ENCODE measurements at regions not wholly inside any gene's neighbourhood (a gene's known extent, or its start where the extent isn't known, plus 50 kb on each side); places are given as distances from the start of the nearest gene placed in this dataset.

GRCh38 chr6:164183556-164184123, 769.1 kb downstream of the QKI start:
- DNase-seq (no peak), ATAC-seq (no peak)
- Mint-ChIP-seq H3K4me3 (no peak overlapping the region), H3K27me3 (peaks cover 4% of the 10 kb centered on the region), H3K36me3 (ENCODE audit: low read depth) (no peaks in the 10 kb centered on the region), H3K27ac (no peak overlapping the region), H3K4me1 (no peaks in the 10 kb centered on the region)
- H3K9me3 ChIP-seq (ENCODE audit: control insufficient read depth, low read length, poor library complexity, severe bottlenecking), result no peaks in the 10 kb centered on the region

GRCh38 chr6:164178679-164179332, 764.3 kb downstream of the QKI start:
- no peak overlapping the region for H3K4me3 Mint-ChIP-seq

GRCh38 chr6:164169355-164169754, 754.8 kb downstream of the QKI start:
- ATAC-seq, result no peak

More at GRCh38 chr6:164178679-164179332, 764.3 kb downstream of the QKI start:
- H3K36me3 Mint-ChIP-seq (ENCODE audit: low read depth), result no peaks in the 10 kb centered on the region
- no peaks in the 10 kb centered on the region for H3K27me3 Mint-ChIP-seq
- H3K9me3 ChIP-seq (ENCODE audit: control insufficient read depth, low read length, poor library complexity, severe bottlenecking), result no peaks in the 10 kb centered on the region
- ATAC-seq, result no peak
- no peak overlapping the region for H3K27ac Mint-ChIP-seq
- DNase-seq, result no peak
- H3K4me1 Mint-ChIP-seq, result no peaks in the 10 kb centered on the region

GRCh38 chr6:164168595-164168994, 754.1 kb downstream of the QKI start:
- no peak overlapping the region for H3K4me3 Mint-ChIP-seq
- H3K36me3 Mint-ChIP-seq (ENCODE audit: low read depth), result no peaks in the 10 kb centered on the region
- H3K9me3 ChIP-seq (ENCODE audit: control insufficient read depth, low read length, poor library complexity, severe bottlenecking), result no peaks in the 10 kb centered on the region
- H3K4me1 Mint-ChIP-seq, result no peaks in the 10 kb centered on the region
- H3K27ac Mint-ChIP-seq, result no peak overlapping the region
- H3K27me3 Mint-ChIP-seq, result no peaks in the 10 kb centered on the region
- ATAC-seq (no peak), DNase-seq (no peak)

More at GRCh38 chr6:164169355-164169754, 754.8 kb downstream of the QKI start:
- no peak for DNase-seq
- H3K4me1 Mint-ChIP-seq, result no peaks in the 10 kb centered on the region
- H3K4me3 Mint-ChIP-seq, result no peak overlapping the region
- H3K9me3 ChIP-seq (ENCODE audit: control insufficient read depth, low read length, poor library complexity, severe bottlenecking), result no peaks in the 10 kb centered on the region
- no peak overlapping the region for H3K27ac Mint-ChIP-seq
- no peaks in the 10 kb centered on the region for H3K27me3 Mint-ChIP-seq
- no peaks in the 10 kb centered on the region for H3K36me3 Mint-ChIP-seq (ENCODE audit: low read depth)

- Mint-ChIP-seq H3K4me1 (no peaks in the 10 kb centered on the region), H3K4me3 (no peak overlapping the region), H3K27me3 (no peaks in the 10 kb centered on the region), H3K36me3 (ENCODE audit: low read depth) (no peaks in the 10 kb centered on the region), H3K27ac (no peak overlapping the region)
- H3K9me3 ChIP-seq (ENCODE audit: control insufficient read depth, low read length, poor library complexity, severe bottlenecking), result no peaks in the 10 kb centered on the region
- no peak for ATAC-seq
- no peak for DNase-seq
Observed at GRCh38 chr6:164167873-164168405, 753.4 kb downstream of the QKI start.

GRCh38 chr6:164166996-164167395, 752.5 kb downstream of the QKI start:
- Mint-ChIP-seq H3K27me3 (no peaks in the 10 kb centered on the region), H3K4me3 (no peak overlapping the region), H3K27ac (no peak overlapping the region), H3K36me3 (ENCODE audit: low read depth) (no peaks in the 10 kb centered on the region), H3K4me1 (no peaks in the 10 kb centered on the region)
- H3K9me3 ChIP-seq (ENCODE audit: control insufficient read depth, low read length, poor library complexity, severe bottlenecking), result no peaks in the 10 kb centered on the region
- ATAC-seq (no peak), DNase-seq (no peak)

GRCh38 chr6:164166515-164166914, 752.0 kb downstream of the QKI start:
- H3K36me3 Mint-ChIP-seq (ENCODE audit: low read depth), result no peaks in the 10 kb centered on the region
- H3K4me1 Mint-ChIP-seq, result no peaks in the 10 kb centered on the region
- no peaks in the 10 kb centered on the region for H3K27me3 Mint-ChIP-seq
- H3K4me3 Mint-ChIP-seq, result no peak overlapping the region
- DNase-seq (no peak), ATAC-seq (no peak)
- H3K27ac Mint-ChIP-seq, result no peak overlapping the region
- no peaks in the 10 kb centered on the region for H3K9me3 ChIP-seq (ENCODE audit: control insufficient read depth, low read length, poor library complexity, severe bottlenecking)

- no peaks in the 10 kb centered on the region for H3K27me3 Mint-ChIP-seq
- H3K4me3 Mint-ChIP-seq, result no peak overlapping the region
- DNase-seq (no peak), ATAC-seq (no peak)
- H3K27ac Mint-ChIP-seq, result no peak overlapping the region
- H3K4me1 Mint-ChIP-seq, result no peaks in the 10 kb centered on the region
- H3K9me3 ChIP-seq (ENCODE audit: control insufficient read depth, low read length, poor library complexity, severe bottlenecking), result no peaks in the 10 kb centered on the region
- no peaks in the 10 kb centered on the region for H3K36me3 Mint-ChIP-seq (ENCODE audit: low read depth)
Observed at GRCh38 chr6:164164876-164165275, 750.4 kb downstream of the QKI start.

- Mint-ChIP-seq H3K36me3 (ENCODE audit: low read depth) (no peaks in the 10 kb centered on the region), H3K27me3 (no peaks in the 10 kb centered on the region), H3K4me1 (no peaks in the 10 kb centered on the region), H3K4me3 (no peak overlapping the region), H3K27ac (no peak overlapping the region)
- H3K9me3 ChIP-seq (ENCODE audit: control insufficient read depth, low read length, poor library complexity, severe bottlenecking), result no peaks in the 10 kb centered on the region
- ATAC-seq (no peak), DNase-seq (no peak)
Observed at GRCh38 chr6:164163239-164163638, 748.7 kb downstream of the QKI start.

- Mint-ChIP-seq H3K27me3 (peaks cover 4% of the 10 kb centered on the region), H3K4me1 (no peaks in the 10 kb centered on the region), H3K36me3 (ENCODE audit: low read depth) (no peaks in the 10 kb centered on the region), H3K27ac (no peak overlapping the region), H3K4me3 (no peak overlapping the region)
- no peak for ATAC-seq
- H3K9me3 ChIP-seq (ENCODE audit: control insufficient read depth, low read length, poor library complexity, severe bottlenecking), result no peaks in the 10 kb centered on the region
- no peak for DNase-seq
Observed at GRCh38 chr6:164159061-164159460, 744.5 kb downstream of the QKI start.

GRCh38 chr6:164154588-164154987, 740.1 kb downstream of the QKI start:
- Mint-ChIP-seq H3K4me3 (no peak overlapping the region), H3K27ac (no peak overlapping the region), H3K4me1 (no peaks in the 10 kb centered on the region), H3K36me3 (ENCODE audit: low read depth) (no peaks in the 10 kb centered on the region), H3K27me3 (peaks cover 4% of the 10 kb centered on the region)
- ATAC-seq, result no peak
- DNase-seq, result no peak
- no peaks in the 10 kb centered on the region for H3K9me3 ChIP-seq (ENCODE audit: control insufficient read depth, low read length, poor library complexity, severe bottlenecking)

- Mint-ChIP-seq H3K27me3 (peaks cover 4% of the 10 kb centered on the region), H3K4me1 (no peaks in the 10 kb centered on the region), H3K4me3 (no peak overlapping the region), H3K27ac (no peak overlapping the region), H3K36me3 (ENCODE audit: low read depth) (no peaks in the 10 kb centered on the region)
- no peaks in the 10 kb centered on the region for H3K9me3 ChIP-seq (ENCODE audit: control insufficient read depth, low read length, poor library complexity, severe bottlenecking)
- DNase-seq (no peak), ATAC-seq (no peak)
Observed at GRCh38 chr6:164152611-164153010, 738.1 kb downstream of the QKI start.

GRCh38 chr6:164151161-164152120, 736.9 kb downstream of the QKI start:
- Mint-ChIP-seq H3K36me3 (ENCODE audit: low read depth) (no peaks in the 10 kb centered on the region), H3K4me3 (no peak overlapping the region), H3K27ac (no peak overlapping the region), H3K4me1 (no peaks in the 10 kb centered on the region), H3K27me3 (peaks cover 4% of the 10 kb centered on the region)
- no peak for ATAC-seq
- DNase-seq, result no peak
- no peaks in the 10 kb centered on the region for H3K9me3 ChIP-seq (ENCODE audit: control insufficient read depth, low read length, poor library complexity, severe bottlenecking)
